GM12864 (cell line): ENCODE measurements at regions not wholly inside any gene's neighbourhood (a gene's known extent, or its start where the extent isn't known, plus 50 kb on each side); places are given as distances from the start of the nearest gene placed in this dataset.
"Not testable (repeated sequence)": the region's sequence is repeated elsewhere in the genome, so short reads cannot be mapped to it uniquely, and the experiment has no call there.

Experiments used
- DNase-seq: peaks from one replicate; pipeline ENCODE4 v3.0.0-alpha.2; 2011; ENCODE audit warnings: low read depth
- H3K4me3 ChIP-seq: 2 replicates; pipeline ENCODE4 v1.5.1; 2011; ENCODE audit warnings: mild to moderate bottlenecking, low read depth, low read length, control low read depth
- TF ChIP-seq, protein P1 (sequence below): IDR thresholded peaks from 2 replicates; pipeline ENCODE4 v1.5.1; 2011; ENCODE audit warnings: low read depth, mild to moderate bottlenecking, moderate library complexity, low read length, control low read depth, inconsistent platforms; ENCODE audit errors: missing control alignments

DNA sequence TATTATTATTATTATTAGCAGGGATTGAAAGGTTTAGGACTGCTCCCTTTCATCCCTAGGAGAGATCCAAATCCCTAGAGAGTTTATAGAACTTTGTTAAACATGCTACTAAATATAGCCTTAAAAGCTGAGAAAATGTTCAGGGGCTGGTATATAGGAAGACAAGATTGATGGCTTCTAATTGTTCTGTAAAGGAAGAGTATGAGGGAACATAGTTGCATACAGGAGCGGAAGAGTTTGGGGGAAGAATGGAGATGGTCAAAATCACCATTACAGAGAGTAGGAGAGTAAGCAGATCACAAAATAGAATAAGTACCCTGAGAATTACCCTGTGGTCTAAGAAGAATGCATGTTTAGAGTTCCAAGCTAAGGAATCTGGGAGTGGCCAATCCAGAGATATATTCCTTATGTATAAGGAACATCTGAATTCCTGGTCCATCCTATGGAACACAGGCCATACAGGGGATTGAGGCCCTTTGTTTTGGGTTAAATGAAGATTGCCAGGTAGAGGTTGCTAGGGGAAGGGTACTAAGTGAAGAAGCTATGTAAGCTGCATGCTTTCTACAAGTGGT is 158.0 kb upstream of the APC start:
- no peak for DNase-seq
- H3K4me3 ChIP-seq: no peak overlapping the region
- TF ChIP-seq, protein P1, sequence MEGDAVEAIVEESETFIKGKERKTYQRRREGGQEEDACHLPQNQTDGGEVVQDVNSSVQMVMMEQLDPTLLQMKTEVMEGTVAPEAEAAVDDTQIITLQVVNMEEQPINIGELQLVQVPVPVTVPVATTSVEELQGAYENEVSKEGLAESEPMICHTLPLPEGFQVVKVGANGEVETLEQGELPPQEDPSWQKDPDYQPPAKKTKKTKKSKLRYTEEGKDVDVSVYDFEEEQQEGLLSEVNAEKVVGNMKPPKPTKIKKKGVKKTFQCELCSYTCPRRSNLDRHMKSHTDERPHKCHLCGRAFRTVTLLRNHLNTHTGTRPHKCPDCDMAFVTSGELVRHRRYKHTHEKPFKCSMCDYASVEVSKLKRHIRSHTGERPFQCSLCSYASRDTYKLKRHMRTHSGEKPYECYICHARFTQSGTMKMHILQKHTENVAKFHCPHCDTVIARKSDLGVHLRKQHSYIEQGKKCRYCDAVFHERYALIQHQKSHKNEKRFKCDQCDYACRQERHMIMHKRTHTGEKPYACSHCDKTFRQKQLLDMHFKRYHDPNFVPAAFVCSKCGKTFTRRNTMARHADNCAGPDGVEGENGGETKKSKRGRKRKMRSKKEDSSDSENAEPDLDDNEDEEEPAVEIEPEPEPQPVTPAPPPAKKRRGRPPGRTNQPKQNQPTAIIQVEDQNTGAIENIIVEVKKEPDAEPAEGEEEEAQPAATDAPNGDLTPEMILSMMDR: no peak

DNA sequence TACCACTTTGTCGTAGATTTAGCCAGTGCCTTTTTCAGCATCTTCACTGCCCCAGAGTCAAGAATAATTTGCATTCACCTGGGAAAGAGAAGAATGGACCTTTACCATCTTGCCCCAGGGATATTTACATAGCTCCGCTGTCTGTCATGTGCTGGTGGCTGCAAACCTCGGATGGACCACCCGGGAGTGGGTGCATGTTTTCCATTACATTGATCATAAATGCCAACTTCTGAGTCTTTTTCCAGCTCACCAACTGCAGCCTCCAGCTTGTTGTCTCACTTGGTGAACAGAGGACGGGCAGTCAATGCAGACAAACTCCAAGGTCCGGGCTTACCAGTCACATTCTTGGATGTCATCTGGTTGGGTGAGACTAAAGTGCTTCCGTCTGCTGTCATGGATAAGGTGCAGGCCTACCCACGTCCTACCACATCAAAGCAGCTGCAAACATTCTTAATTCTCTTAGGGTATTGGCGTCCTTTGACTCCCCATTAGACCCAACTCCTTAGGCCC is 155.8 kb upstream of the APC start:
- TF ChIP-seq, protein P1: no peak
- no peak overlapping the region for H3K4me3 ChIP-seq
- no peak for DNase-seq

DNA sequence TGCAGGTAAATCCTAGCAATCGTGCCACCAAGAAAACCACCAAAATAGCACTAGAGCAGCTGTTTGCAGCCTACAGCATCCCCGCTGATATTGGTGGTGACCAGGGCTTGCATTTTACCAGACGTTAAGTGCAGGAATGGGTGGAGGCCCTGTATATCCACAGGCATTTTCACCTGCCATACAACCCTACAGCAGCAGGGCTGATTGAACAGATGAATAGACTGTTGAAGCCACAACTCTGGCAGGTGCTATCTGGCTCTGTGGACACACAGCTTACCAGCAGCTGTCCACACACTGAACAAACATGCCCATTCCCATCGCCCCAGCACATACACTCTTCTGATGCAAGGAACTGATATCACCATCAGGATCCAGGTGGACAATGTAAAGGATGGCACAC is 154.5 kb upstream of the APC start:
- TF ChIP-seq, protein P1: no peak
- no peak overlapping the region for H3K4me3 ChIP-seq
- DNase-seq: no peak

DNA sequence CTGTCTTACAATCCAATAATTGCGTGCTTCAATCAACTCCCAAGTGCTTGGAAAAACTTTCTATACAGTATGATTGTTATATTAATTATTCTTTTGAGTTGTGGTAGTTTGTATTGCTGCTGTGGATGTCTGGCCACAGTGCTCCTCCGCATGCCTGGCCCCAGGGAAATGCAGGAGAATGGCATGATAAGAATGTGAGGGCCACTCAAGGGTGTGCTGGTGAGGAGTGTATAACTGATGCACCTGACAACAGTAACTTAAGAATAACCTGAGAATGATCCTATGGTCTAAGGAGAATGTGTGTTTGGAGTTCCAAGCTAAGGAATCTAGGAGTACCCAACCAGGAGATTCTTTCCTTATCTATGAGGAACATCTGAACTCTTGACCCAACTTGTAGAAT is 152.9 kb upstream of the APC start:
- TF ChIP-seq, protein P1: no peak
- no peak for DNase-seq
- H3K4me3 ChIP-seq: no peak overlapping the region

DNA sequence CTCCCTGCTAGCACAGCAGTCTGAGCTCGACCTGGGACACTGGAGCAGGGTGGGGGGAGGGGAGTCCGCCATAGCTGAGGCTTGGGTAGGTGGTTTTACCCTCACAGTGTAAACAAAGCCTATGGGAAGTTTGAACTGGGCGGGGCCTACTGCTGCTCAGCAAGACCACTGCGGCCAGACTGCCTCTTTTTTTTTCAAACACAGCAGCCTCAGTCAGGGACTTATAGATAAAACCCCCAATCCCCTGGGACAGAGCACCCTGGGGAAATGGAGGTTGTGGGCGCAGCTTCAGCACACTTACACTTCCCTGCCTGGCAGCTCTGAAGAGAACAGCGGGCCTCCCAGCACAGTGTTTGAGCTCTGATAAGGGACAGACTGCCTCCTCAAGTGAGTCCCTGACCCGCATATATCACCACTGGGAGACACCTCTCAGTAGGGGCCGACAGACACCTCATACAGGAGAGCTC is 151.1 kb upstream of the APC start:
- no peak for DNase-seq
- TF ChIP-seq, protein P1: no peak
- H3K4me3 ChIP-seq: no peak overlapping the region

DNA sequence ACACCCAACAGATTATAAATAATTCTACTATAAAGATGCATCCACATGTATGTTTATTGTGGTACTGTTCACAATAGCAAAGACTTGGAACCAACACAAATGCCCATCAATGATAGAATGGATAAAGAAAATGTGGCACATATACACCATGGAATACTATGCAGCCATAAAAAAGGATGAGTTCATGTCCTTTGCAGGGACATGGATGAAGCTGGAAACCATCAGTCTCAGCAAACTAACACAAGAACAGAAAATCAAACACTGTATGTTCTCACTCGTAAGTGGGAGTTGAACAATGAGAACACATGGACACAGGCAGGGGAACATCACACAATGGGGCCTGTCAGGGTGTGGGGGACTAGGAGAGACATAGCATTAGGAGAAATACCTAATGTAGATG is 146.8 kb upstream of the APC start:
- H3K4me3 ChIP-seq, DNase-seq: not testable (repeated sequence)

DNA sequence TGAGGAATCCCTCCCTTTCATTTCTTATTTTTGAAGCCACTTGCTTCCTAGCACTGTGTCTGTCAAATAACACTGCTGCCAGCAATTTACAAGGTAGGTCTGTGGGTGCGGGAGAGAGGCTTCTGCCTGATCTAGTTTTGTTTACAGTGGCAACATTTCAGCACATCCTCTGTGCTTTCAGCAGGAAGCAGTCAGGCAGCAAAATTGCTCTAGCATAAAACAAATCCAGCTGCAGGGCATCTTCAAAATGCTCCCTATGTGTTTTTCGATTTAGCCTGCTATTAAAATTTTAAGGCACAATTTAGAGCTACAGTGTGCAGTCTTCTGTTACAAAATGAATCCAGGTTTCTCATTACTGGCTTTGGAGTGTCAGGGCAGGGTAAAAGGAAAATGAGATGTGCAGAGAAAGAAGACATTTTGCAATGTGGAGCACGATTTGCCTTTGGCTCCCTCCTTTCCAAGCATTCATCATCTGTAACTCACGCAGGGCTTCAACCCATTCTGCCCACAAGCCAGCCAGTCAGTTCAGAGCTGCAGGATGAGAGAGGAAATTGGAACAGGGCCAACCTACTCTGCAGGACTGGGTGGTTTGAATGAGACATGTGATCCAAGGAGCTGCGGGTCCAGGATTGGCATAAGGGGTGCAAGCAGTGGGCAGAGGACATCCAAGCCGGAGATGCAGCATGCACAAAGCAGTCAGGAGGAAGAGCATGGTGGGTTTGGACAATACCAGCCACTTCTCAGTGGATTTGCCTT is 143.4 kb upstream of the APC start:
- TF ChIP-seq, protein P1: no peak
- no peak for DNase-seq
- no peak overlapping the region for H3K4me3 ChIP-seq
